Esophagus (tissue), 2 donors: ENCODE measurements at regions not wholly inside any gene's neighbourhood (a gene's known extent, or its start where the extent isn't known, plus 50 kb on each side); places are given as distances from the start of the nearest gene placed in this dataset.

Experiments used
- H3K27ac ChIP-seq, 2 donors: one replicate each; pipeline ENCODE4 v1.5.1; 2013; ENCODE audit warnings: low read depth in 2 of 2, mild to moderate bottlenecking in 2 of 2, inconsistent platforms in 1 of 2, low read length in 1 of 2, moderate library complexity in 1 of 2
- H3K27me3 ChIP-seq, 2 donors: one replicate each; pipeline ENCODE4 v1.6.1; 2013; ENCODE audit warnings: low read length in 2 of 2, control low read depth in 1 of 2, mild to moderate bottlenecking in 1 of 2; ENCODE audit not compliant: insufficient read depth in 2 of 2, control insufficient read depth in 1 of 2
- H3K36me3 ChIP-seq, 2 donors: one replicate each; pipeline ENCODE4 v1.6.1; 2013; ENCODE audit warnings: low read length in 1 of 2; ENCODE audit not compliant: control insufficient read depth in 2 of 2, insufficient read depth in 2 of 2
- H3K4me1 ChIP-seq, 2 donors: one replicate each; pipeline ENCODE4 v1.6.1; 2013; ENCODE audit warnings: low read length in 1 of 2; ENCODE audit not compliant: control insufficient read depth in 2 of 2, insufficient read depth in 2 of 2
- H3K4me3 ChIP-seq, 2 donors: one replicate each; pipeline ENCODE4 v1.5.1; 2013; ENCODE audit warnings: low read length in 2 of 2, mild to moderate bottlenecking in 2 of 2, low read depth in 1 of 2, moderate library complexity in 1 of 2
- H3K9me3 ChIP-seq, 2 donors: one replicate each; pipeline ENCODE4 v1.6.1; 2013; ENCODE audit warnings: mild to moderate bottlenecking in 2 of 2, low read depth in 1 of 2, low read length in 1 of 2, moderate library complexity in 1 of 2; ENCODE audit not compliant: control insufficient read depth in 2 of 2, insufficient read depth in 1 of 2
- WGBS, 2 donors: extraction: QIAGEN DNeasy Blood & Tissue Kit; methylation state at CpG; one replicate each; pipeline ENCODE4 v1.1.7; 2013; 5-methylcytosine and 5-hydroxymethylcytosine counted together
- donor health status: healthy with polysubstance abuse.
- donor health status: Bipolar disorder and iron deficiency.

GRCh38 chr7:155985518-155986250 lies 173.4 kb upstream of the SHH start:
- WGBS, 2 donors = 83% methylated on average over 12 of the region's 12 CpGs
- no peaks in the 10 kb centered on the region for H3K4me1 ChIP-seq

GRCh38 chr7:155984609-155985405 lies 172.5 kb upstream of the SHH start:
- Histone ChIP-seq H3K27me3 (no peaks in the 10 kb centered on the region), H3K27ac (no peak overlapping the region), H3K9me3 (peaks cover 0 to under 1% of the 10 kb centered on the region in 2 donors), H3K36me3 (no peaks in the 10 kb centered on the region), H3K4me1 (no peaks in the 10 kb centered on the region), H3K4me3 (no peak overlapping the region)
- WGBS, 2 donors = 85 to 91% methylated on average over 15 of the region's 15 CpGs

More at GRCh38 chr7:155985518-155986250, 173.4 kb upstream of the SHH start:
- H3K27me3 ChIP-seq = no peaks in the 10 kb centered on the region
- no peak overlapping the region for H3K27ac ChIP-seq
- no peak overlapping the region for H3K4me3 ChIP-seq
- H3K9me3 ChIP-seq = peaks cover 0 to 3% of the 10 kb centered on the region in 2 donors
- no peaks in the 10 kb centered on the region for H3K36me3 ChIP-seq

- no peak overlapping the region for H3K27ac ChIP-seq
- H3K9me3 ChIP-seq = no peaks in the 10 kb centered on the region
- no peaks in the 10 kb centered on the region for H3K36me3 ChIP-seq
- no peaks in the 10 kb centered on the region for H3K4me1 ChIP-seq
- no peak overlapping the region for H3K4me3 ChIP-seq
- 88 to 95% methylated on average over 7 to 10 of the region's 10 CpGs for WGBS, 2 donors
- no peaks in the 10 kb centered on the region for H3K27me3 ChIP-seq
Observed at GRCh38 chr7:155984028-155984580, 171.8 kb upstream of the SHH start.

- no peaks in the 10 kb centered on the region for H3K4me1 ChIP-seq
- no peaks in the 10 kb centered on the region for H3K36me3 ChIP-seq
- WGBS, 2 donors = 81% methylated on average over 14 of the region's 14 CpGs
- no peak overlapping the region for H3K4me3 ChIP-seq
- no peak overlapping the region for H3K27ac ChIP-seq
- no peaks in the 10 kb centered on the region for H3K9me3 ChIP-seq
- no peaks in the 10 kb centered on the region for H3K27me3 ChIP-seq
Observed at GRCh38 chr7:155983176-155983815, 171.0 kb upstream of the SHH start.

- Histone ChIP-seq H3K36me3 (no peaks in the 10 kb centered on the region), H3K4me1 (no peaks in the 10 kb centered on the region), H3K9me3 (no peaks in the 10 kb centered on the region), H3K27ac (no peak overlapping the region), H3K4me3 (no peak overlapping the region), H3K27me3 (no peaks in the 10 kb centered on the region)
- WGBS, 2 donors = 76 to 79% methylated on average over 2 of the region's 2 CpGs
Observed at GRCh38 chr7:155981703-155982102, 169.4 kb upstream of the SHH start.

- 86% methylated on average over 10 of the region's 10 CpGs for WGBS, 2 donors
- H3K9me3 ChIP-seq = no peaks in the 10 kb centered on the region
- no peaks in the 10 kb centered on the region for H3K4me1 ChIP-seq
- no peaks in the 10 kb centered on the region for H3K27me3 ChIP-seq
- no peak overlapping the region for H3K4me3 ChIP-seq
- no peaks in the 10 kb centered on the region for H3K36me3 ChIP-seq
- H3K27ac ChIP-seq = no peak overlapping the region
Observed at GRCh38 chr7:155980841-155981240, 168.6 kb upstream of the SHH start.

GRCh38 chr7:155979994-155980393 lies 167.7 kb upstream of the SHH start:
- no peaks in the 10 kb centered on the region for H3K4me1 ChIP-seq
- no peak overlapping the region for H3K4me3 ChIP-seq
- no peaks in the 10 kb centered on the region for H3K36me3 ChIP-seq
- no peak overlapping the region for H3K27ac ChIP-seq
- H3K27me3 ChIP-seq = no peaks in the 10 kb centered on the region
- no peaks in the 10 kb centered on the region for H3K9me3 ChIP-seq
- 67 to 88% methylated on average over 12 of the region's 12 CpGs for WGBS, 2 donors

GRCh38 chr7:155979566-155979965 lies 167.3 kb upstream of the SHH start:
- Histone ChIP-seq H3K9me3 (no peaks in the 10 kb centered on the region), H3K4me1 (no peaks in the 10 kb centered on the region), H3K27me3 (no peaks in the 10 kb centered on the region), H3K36me3 (no peaks in the 10 kb centered on the region), H3K4me3 (no peak overlapping the region), H3K27ac (no peak overlapping the region)
- 73 to 75% methylated on average over 4 of the region's 4 CpGs for WGBS, 2 donors

GRCh38 chr7:155975490-155975889 lies 163.2 kb upstream of the SHH start:
- Histone ChIP-seq H3K4me3 (no peak overlapping the region), H3K27ac (no peak overlapping the region), H3K4me1 (no peaks in the 10 kb centered on the region), H3K36me3 (no peaks in the 10 kb centered on the region), H3K9me3 (no peaks in the 10 kb centered on the region), H3K27me3 (no peaks in the 10 kb centered on the region)
- 71 to 77% methylated on average over 7 of the region's 7 CpGs for WGBS, 2 donors
